Prostate gland (tissue), 2 donors: ENCODE measurements at regions not wholly inside any gene's neighbourhood (a gene's known extent, or its start where the extent isn't known, plus 50 kb on each side); places are given as distances from the start of the nearest gene placed in this dataset.

Experiments used
- DNase-seq: peaks from one replicate; pipeline ENCODE4 v3.0.0-alpha.2; 2019; ENCODE audit warnings: low spot score
- H3K27ac ChIP-seq, 2 donors: fragments of 200-600 bp; sonication (generic); 2 replicates each; pipeline ENCODE4 v1.5.1; 2017 to 2019
- H3K27me3 ChIP-seq: fragments of 200-600 bp; sonication (generic); replicated peaks from 2 replicates; pipeline ENCODE4 v1.5.1; 2019; ENCODE audit not compliant: insufficient read depth
- H3K36me3 ChIP-seq, 2 donors: fragments of 200-600 bp; sonication (generic); 1 replicate in 1 of 2; 2 replicates in 1 of 2; pipeline versions ENCODE4 v1.5.1 to v1.8.1; 2017 to 2019
- H3K4me1 ChIP-seq: fragments of 200-600 bp; sonication (generic); replicated peaks from 2 replicates; pipeline ENCODE4 v1.5.1; 2019
- H3K4me3 ChIP-seq, 2 donors: fragments of 200-600 bp; sonication (generic); 2 replicates each; pipeline ENCODE4 v1.5.1; 2017 to 2019
- H3K9me3 ChIP-seq: fragments of 200-600 bp; sonication (generic); 2 replicates; pipeline ENCODE4 v1.5.1; 2017
- POLR2A ChIP-seq: fragments of 450-650 bp; IDR thresholded peaks from one replicate; pipeline ENCODE4 v1.6.1; 2016; ENCODE audit warnings: antibody characterized with exemption, mild to moderate bottlenecking
- POLR2AphosphoS5 ChIP-seq: sonication (generic); formaldehyde crosslinking; IDR thresholded peaks from one replicate; pipeline ENCODE4 v1.6.1; 2017; ENCODE audit warnings: antibody characterized with exemption
- WGBS: methylation state at CpG from one replicate; pipeline ENCODE4 v1.1.5; 2018; 5-methylcytosine and 5-hydroxymethylcytosine counted together
- intact Hi-C: fragments of 100-400 bp; cut with DNase I; formaldehyde crosslinking; loops from one replicate; pipeline ENCODE4 v1.14.2; 2022
- TF ChIP-seq, protein P1 (sequence below), 4 experiments: fragments of 200-600 bp in 2 of 4; fragments of 450-650 bp in 2 of 4; sonication (generic) in 2 of 4; IDR thresholded peaks; 1 replicate in 3 of 4; 2 replicates in 1 of 4; pipeline ENCODE4 v1.5.1; 2016 to 2019; ENCODE audit warnings: antibody characterized with exemption in 4 of 4, mild to moderate bottlenecking in 2 of 4, moderate library complexity in 2 of 4

DNA sequence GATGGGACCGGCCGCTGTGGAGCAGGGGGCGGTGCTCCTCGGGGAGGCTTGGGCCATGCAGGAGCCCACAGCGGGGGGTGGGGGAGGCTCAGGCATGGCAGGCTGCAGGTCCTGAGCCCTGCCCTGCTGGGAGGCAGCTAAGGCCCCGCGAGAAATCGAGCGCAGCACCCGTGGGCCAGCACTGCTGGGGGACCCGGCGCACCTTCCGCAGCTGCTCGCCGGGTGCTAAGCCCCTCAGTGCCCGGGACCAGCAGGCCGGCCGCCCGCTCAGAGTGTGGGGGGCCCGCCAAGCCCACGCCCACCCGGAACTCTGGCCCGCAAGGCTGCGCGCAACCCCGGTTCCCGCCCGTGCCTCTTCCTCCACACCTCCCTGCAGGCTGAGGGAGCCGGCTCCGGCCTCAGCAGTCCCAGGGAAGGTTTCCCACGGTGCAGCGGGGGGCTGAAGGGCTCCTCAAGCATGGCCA, 131.5 kb downstream of the SNX18 start:
- Histone ChIP-seq H3K27ac (no peak overlapping the region), H3K27me3 (no peaks in the 10 kb centered on the region), H3K9me3 (no peaks in the 10 kb centered on the region), H3K36me3 (no peaks in the 10 kb centered on the region), H3K4me1 (no peaks in the 10 kb centered on the region), H3K4me3 (no peak overlapping the region)
- no peak for DNase-seq
- WGBS: 94% methylated on average over 25 of the region's 32 CpGs
- intact Hi-C loops: no loop called here
- no peak for TF ChIP-seq POLR2A
- TF ChIP-seq, protein P1, sequence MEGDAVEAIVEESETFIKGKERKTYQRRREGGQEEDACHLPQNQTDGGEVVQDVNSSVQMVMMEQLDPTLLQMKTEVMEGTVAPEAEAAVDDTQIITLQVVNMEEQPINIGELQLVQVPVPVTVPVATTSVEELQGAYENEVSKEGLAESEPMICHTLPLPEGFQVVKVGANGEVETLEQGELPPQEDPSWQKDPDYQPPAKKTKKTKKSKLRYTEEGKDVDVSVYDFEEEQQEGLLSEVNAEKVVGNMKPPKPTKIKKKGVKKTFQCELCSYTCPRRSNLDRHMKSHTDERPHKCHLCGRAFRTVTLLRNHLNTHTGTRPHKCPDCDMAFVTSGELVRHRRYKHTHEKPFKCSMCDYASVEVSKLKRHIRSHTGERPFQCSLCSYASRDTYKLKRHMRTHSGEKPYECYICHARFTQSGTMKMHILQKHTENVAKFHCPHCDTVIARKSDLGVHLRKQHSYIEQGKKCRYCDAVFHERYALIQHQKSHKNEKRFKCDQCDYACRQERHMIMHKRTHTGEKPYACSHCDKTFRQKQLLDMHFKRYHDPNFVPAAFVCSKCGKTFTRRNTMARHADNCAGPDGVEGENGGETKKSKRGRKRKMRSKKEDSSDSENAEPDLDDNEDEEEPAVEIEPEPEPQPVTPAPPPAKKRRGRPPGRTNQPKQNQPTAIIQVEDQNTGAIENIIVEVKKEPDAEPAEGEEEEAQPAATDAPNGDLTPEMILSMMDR (IDR thresholded peaks at IDR 0.05): no peak
- no peak for TF ChIP-seq POLR2AphosphoS5

DNA sequence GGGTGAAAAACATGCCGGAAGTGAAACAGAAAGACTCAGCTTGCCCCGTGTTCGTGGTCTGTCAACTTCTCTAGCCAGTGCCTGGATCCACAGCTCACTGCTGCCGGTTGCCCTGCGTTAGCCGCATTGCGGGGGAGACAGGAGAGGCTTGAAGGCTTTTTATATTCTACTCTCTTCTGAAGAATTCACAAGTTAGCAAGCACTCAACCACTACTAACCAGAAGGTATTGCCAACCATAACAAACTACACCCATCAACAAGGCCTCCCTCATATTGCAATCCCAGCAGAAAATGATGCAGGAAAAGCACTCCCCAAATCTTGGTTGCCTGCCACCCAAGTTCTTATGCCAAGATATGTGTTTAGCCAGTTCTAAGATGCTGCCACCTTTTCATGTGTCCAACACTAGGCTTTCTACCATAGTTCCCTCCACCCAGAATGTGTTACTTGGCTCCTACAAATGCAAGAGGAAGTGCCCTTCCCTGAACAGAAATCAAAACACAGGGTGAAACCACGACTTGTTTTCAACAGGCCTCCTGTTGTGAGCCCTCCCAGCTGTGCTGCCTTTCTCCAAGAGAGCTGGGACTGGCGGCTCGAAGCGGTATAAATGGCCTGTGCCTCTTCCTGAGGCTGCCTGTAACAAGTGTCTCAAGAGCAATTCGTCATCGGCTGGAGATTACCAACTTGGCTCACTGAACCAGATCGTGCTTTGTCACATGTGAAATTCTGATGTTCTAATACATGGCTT, 129.0 kb downstream of the SNX18 start:
- TF ChIP-seq POLR2A (no peak), POLR2AphosphoS5 (no peak)
- TF ChIP-seq, protein P1 (IDR thresholded peaks at IDR 0.05): peak in 1 of 4 experiments; percentile 9
- Histone ChIP-seq H3K27ac (peak overlapping the region in 1 of 2 donors; percentile 20), H3K4me3 (no peak overlapping the region), H3K36me3 (no peaks in the 10 kb centered on the region), H3K4me1 (no peaks in the 10 kb centered on the region), H3K9me3 (no peaks in the 10 kb centered on the region), H3K27me3 (no peaks in the 10 kb centered on the region)
- WGBS: 41% methylated on average over 14 of the region's 14 CpGs
- intact Hi-C loops: no loop called here
- DNase-seq: peak; percentile 13

DNA sequence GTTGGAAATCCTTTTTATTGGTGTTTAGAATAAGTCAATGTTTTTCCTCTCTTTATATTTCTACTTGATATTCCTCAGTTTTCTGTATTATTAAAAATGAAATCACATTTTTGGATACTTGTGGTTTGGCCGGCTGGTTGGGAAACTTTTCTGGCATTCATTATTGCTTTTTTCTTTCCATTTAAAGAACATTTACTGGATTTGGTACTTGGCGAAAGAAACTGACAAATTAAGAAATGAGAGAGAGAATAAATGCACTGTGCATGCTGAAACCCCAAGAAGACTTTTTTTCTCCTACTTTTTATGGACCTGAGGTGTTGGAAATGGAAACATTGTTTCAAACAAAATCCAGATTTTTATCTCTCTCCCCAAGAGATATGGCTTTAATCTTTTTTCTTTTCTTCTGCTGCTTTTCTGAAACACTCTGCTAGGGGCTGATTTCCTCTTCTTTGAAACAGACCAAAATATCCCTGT, 128.4 kb downstream of the SNX18 start:
- TF ChIP-seq, protein P1 (IDR thresholded peaks at IDR 0.05): no peak
- TF ChIP-seq POLR2AphosphoS5 (no peak), POLR2A (no peak)
- no peak for DNase-seq
- no peaks in the 10 kb centered on the region for H3K36me3 ChIP-seq
- intact Hi-C loops: no loop called here
- WGBS: 59% methylated on average over 2 of the region's 2 CpGs
- H3K4me3 ChIP-seq: no peak overlapping the region
- H3K4me1 ChIP-seq: no peaks in the 10 kb centered on the region
- H3K27ac ChIP-seq: peak overlapping the region in 1 of 2 donors; percentile 20
- no peaks in the 10 kb centered on the region for H3K27me3 ChIP-seq
- no peaks in the 10 kb centered on the region for H3K9me3 ChIP-seq

DNA sequence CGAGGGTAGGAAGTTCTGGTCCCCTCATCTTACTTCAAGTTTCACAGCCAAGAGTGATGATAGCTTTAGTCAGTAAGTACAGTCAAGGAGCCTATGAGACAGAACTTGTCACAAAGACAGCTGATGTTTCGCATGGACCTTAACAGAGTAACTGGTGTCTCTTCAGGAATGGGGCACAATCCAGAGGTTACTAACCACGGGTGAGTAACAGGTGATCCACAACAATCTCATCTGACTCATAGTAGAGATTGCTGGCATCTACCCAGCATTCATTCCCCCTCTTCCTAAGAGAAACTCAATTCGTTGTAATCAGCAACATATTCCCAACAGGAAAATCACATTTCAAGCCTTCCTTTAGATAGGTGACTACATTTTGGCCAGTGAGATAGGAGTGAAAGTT, 126.7 kb downstream of the SNX18 start:
- Histone ChIP-seq H3K4me1 (no peaks in the 10 kb centered on the region), H3K4me3 (no peak overlapping the region), H3K27ac (no peak overlapping the region), H3K36me3 (no peaks in the 10 kb centered on the region), H3K27me3 (no peaks in the 10 kb centered on the region), H3K9me3 (no peaks in the 10 kb centered on the region)
- DNase-seq: no peak
- intact Hi-C loops: no loop called here
- whole genome bisulfite sequencing: 84% methylated on average over 4 of the region's 4 CpGs
- TF ChIP-seq POLR2A (no peak), POLR2AphosphoS5 (no peak)
- TF ChIP-seq, protein P1 (IDR thresholded peaks at IDR 0.05): no peak

DNA sequence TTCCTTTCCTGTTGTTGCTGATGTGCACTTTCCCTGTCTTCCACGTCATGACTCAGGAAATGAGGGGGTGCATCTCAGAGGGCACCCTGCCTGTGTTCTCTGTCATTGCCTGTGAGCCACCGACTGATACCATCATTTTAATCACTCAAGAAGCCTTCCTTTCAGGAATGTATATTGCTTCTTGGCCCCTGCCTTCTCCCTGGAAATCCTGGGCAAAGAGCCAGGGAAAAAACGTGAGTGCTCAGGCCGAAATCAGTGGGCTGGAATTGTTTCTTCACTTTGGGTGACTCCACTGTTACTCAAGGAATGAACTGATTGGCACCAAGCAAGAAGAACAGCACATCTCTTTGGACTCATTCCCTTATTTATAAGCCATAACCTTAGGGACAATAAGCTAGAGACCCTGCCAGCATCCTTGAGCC, 126.1 kb downstream of the SNX18 start:
- WGBS: 12% methylated on average over 4 of the region's 4 CpGs
- intact Hi-C loops: no loop called here
- Histone ChIP-seq H3K27ac (no peak overlapping the region), H3K4me1 (no peaks in the 10 kb centered on the region), H3K36me3 (no peaks in the 10 kb centered on the region), H3K9me3 (no peaks in the 10 kb centered on the region), H3K4me3 (no peak overlapping the region), H3K27me3 (no peaks in the 10 kb centered on the region)
- no peak for DNase-seq
- TF ChIP-seq POLR2AphosphoS5 (no peak), POLR2A (no peak)
- TF ChIP-seq, protein P1 (IDR thresholded peaks at IDR 0.05): no peak
